ENCODE measurements at regions not wholly inside any gene's neighbourhood (a gene's known extent, or its start where the extent isn't known, plus 50 kb on each side); places are given as distances from the start of the nearest gene placed in this dataset.

- BruUV-seq (replicated peaks), result no TSS peak
- no peak overlapping the region for H2AFZ ChIP-seq (ENCODE audit: low read length)
- TF ChIP-seq EZH2phosphoT487 (IDR thresholded peaks at IDR 0.05; ENCODE audit: borderline replicate concordance, low read length) (no peak), EZH2 (IDR thresholded peaks at IDR 0.05; ENCODE audit: low read length, unreplicated experiment) (no peak)
- TF ChIP-seq, protein P1, sequence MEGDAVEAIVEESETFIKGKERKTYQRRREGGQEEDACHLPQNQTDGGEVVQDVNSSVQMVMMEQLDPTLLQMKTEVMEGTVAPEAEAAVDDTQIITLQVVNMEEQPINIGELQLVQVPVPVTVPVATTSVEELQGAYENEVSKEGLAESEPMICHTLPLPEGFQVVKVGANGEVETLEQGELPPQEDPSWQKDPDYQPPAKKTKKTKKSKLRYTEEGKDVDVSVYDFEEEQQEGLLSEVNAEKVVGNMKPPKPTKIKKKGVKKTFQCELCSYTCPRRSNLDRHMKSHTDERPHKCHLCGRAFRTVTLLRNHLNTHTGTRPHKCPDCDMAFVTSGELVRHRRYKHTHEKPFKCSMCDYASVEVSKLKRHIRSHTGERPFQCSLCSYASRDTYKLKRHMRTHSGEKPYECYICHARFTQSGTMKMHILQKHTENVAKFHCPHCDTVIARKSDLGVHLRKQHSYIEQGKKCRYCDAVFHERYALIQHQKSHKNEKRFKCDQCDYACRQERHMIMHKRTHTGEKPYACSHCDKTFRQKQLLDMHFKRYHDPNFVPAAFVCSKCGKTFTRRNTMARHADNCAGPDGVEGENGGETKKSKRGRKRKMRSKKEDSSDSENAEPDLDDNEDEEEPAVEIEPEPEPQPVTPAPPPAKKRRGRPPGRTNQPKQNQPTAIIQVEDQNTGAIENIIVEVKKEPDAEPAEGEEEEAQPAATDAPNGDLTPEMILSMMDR (conservative IDR thresholded peaks at IDR 0.05; ENCODE audit: low read depth, low read length), result no peak
- H3K27ac ChIP-seq (ENCODE audit: low read length), result no peak overlapping the region
- ChIA-PET POLR2A (ENCODE audit: unreplicated experiment) (interaction anchor here (0.7 kb wide), 1 partner anchor 32 kb away, joined by 7 read pairs; no protein-coding TSS in a partner anchor), CTCF (no interaction called here)
- no peaks in the 10 kb centered on the region for H3K79me2 ChIP-seq (ENCODE audit: low read length)
- no peaks in the 10 kb centered on the region for H3K4me1 ChIP-seq (ENCODE audit: insufficient read depth, low read length)
- H3K4me3 ChIP-seq (ENCODE audit: low read length), result no peak overlapping the region
- H3K9ac ChIP-seq (ENCODE audit: low read length), result no peak overlapping the region
- no peaks in the 10 kb centered on the region for H3K9me2 ChIP-seq (replicated peaks; ENCODE audit: low read length)
- no peaks in the 10 kb centered on the region for H3K27me3 ChIP-seq (ENCODE audit: low read length)
- intact Hi-C loops (cut with micrococcal nuclease), result no loop called here
- ATAC-seq (no peak), DNase-seq (no peak)
- no peak overlapping the region for H3K4me2 ChIP-seq (ENCODE audit: low read length)
- H3F3A ChIP-seq (ENCODE audit: low read length, unreplicated experiment), result no peaks in the 10 kb centered on the region
- no peaks in the 10 kb centered on the region for H3K9me3 ChIP-seq (ENCODE audit: low read length)
- no peaks in the 10 kb centered on the region for H4K20me1 ChIP-seq (ENCODE audit: low read length)
- H3K36me3 ChIP-seq (ENCODE audit: low read depth, low read length), result no peaks in the 10 kb centered on the region
Observed at GRCh38 chr15:66638377-66638776, 63.7 kb upstream of the SMAD6 start.

- H3K36me3 ChIP-seq (ENCODE audit: low read depth, low read length), result no peaks in the 10 kb centered on the region
- ChIA-PET POLR2A (ENCODE audit: unreplicated experiment) (no interaction called here), CTCF (no interaction called here)
- TF ChIP-seq, protein P1 (conservative IDR thresholded peaks at IDR 0.05; ENCODE audit: low read depth, low read length), result no peak
- TF ChIP-seq EZH2phosphoT487 (IDR thresholded peaks at IDR 0.05; ENCODE audit: borderline replicate concordance, low read length), result no peak
- H3K79me2 ChIP-seq (ENCODE audit: low read length), result no peaks in the 10 kb centered on the region
- no peaks in the 10 kb centered on the region for H3K4me1 ChIP-seq (ENCODE audit: insufficient read depth, low read length)
- no peak overlapping the region for H3K4me2 ChIP-seq (ENCODE audit: low read length)
- no peaks in the 10 kb centered on the region for H3K27me3 ChIP-seq (ENCODE audit: low read length)
- intact Hi-C loops (cut with micrococcal nuclease), result no loop called here
- H2AFZ ChIP-seq (ENCODE audit: low read length), result no peak overlapping the region
- no peak for DNase-seq
- no peak overlapping the region for H3K9ac ChIP-seq (ENCODE audit: low read length)
- no TSS peak for BruUV-seq (replicated peaks)
- ATAC-seq, result no peak
- no peak overlapping the region for H3K27ac ChIP-seq (ENCODE audit: low read length)
- no peak overlapping the region for H3K4me3 ChIP-seq (ENCODE audit: low read length)
- H3F3A ChIP-seq (ENCODE audit: low read length, unreplicated experiment), result no peaks in the 10 kb centered on the region
- no peaks in the 10 kb centered on the region for H4K20me1 ChIP-seq (ENCODE audit: low read length)
- no peaks in the 10 kb centered on the region for H3K9me2 ChIP-seq (replicated peaks; ENCODE audit: low read length)
- no peaks in the 10 kb centered on the region for H3K9me3 ChIP-seq (ENCODE audit: low read length)
Observed at GRCh38 chr15:66641485-66642315, 60.3 kb upstream of the SMAD6 start.

GRCh38 chr15:66642514-66642913 is 59.5 kb upstream of the SMAD6 start:
- ChIA-PET CTCF (no interaction called here), POLR2A (ENCODE audit: unreplicated experiment) (no interaction called here)
- H3K27me3 ChIP-seq (ENCODE audit: low read length), result no peaks in the 10 kb centered on the region

More at GRCh38 chr15:66642514-66642913, 59.5 kb upstream of the SMAD6 start:
- no peak for TF ChIP-seq EZH2 (IDR thresholded peaks at IDR 0.05; ENCODE audit: low read length, unreplicated experiment)
- TF ChIP-seq, protein P1 (conservative IDR thresholded peaks at IDR 0.05; ENCODE audit: low read depth, low read length), result no peak
- TF ChIP-seq EZH2phosphoT487 (IDR thresholded peaks at IDR 0.05; ENCODE audit: borderline replicate concordance, low read length), result no peak
- no peak for ATAC-seq
- no peak overlapping the region for H3K9ac ChIP-seq (ENCODE audit: low read length)
- BruUV-seq (replicated peaks), result no TSS peak
- H3K36me3 ChIP-seq (ENCODE audit: low read depth, low read length), result no peaks in the 10 kb centered on the region
- no peak overlapping the region for H2AFZ ChIP-seq (ENCODE audit: low read length)
- DNase-seq, result no peak
- no peaks in the 10 kb centered on the region for H3K9me3 ChIP-seq (ENCODE audit: low read length)
- intact Hi-C loops (cut with micrococcal nuclease), result no loop called here
- no peaks in the 10 kb centered on the region for H4K20me1 ChIP-seq (ENCODE audit: low read length)
- no peaks in the 10 kb centered on the region for H3K79me2 ChIP-seq (ENCODE audit: low read length)
- no peak overlapping the region for H3K4me2 ChIP-seq (ENCODE audit: low read length)
- H3K27ac ChIP-seq (ENCODE audit: low read length), result no peak overlapping the region
- H3K9me2 ChIP-seq (replicated peaks; ENCODE audit: low read length), result no peaks in the 10 kb centered on the region
- no peaks in the 10 kb centered on the region for H3F3A ChIP-seq (ENCODE audit: low read length, unreplicated experiment)
- H3K4me3 ChIP-seq (ENCODE audit: low read length), result no peak overlapping the region
- H3K4me1 ChIP-seq (ENCODE audit: insufficient read depth, low read length), result no peaks in the 10 kb centered on the region
